SHP77 (cell line): ENCODE measurements at regions not wholly inside any gene's neighbourhood (a gene's known extent, or its start where the extent isn't known, plus 50 kb on each side); places are given as distances from the start of the nearest gene placed in this dataset.
"Not testable (repeated sequence)": the region's sequence is repeated elsewhere in the genome, so short reads cannot be mapped to it uniquely, and the experiment has no call there.

ENCODE experiments used
- DNase-seq, 2 experiments: peaks; one replicate each; lab custom pipeline; 2025; lab: John Stamatoyannopoulos, UW

GRCh38 chr4:129999156-129999555 is 903.2 kb downstream of the C4orf33 start:
- no peak for DNase-seq

GRCh38 chr4:130008461-130008860 is 912.5 kb downstream of the C4orf33 start:
- no peak for DNase-seq

DNA sequence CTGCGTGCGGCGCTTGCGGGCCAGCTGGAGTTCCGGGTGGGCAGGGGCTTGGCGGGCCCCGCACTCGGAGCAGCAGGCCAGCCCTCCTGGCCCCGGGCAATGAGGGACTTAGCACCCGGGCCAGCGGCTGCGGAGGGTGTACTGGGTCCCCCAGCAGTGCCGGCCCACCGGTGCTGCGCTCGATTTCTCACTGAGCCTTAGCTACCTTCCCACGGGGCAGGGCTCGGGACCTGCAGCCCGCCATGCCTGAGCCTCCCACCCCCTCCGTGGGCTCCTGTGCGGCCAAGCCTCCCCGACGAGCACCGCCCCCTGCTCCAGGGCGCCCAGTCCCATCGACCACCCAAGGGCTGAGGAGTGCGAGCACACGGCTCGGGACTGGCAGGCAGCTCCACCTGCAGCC is 916.9 kb downstream of the C4orf33 start:
- not testable (repeated sequence) for DNase-seq

DNA sequence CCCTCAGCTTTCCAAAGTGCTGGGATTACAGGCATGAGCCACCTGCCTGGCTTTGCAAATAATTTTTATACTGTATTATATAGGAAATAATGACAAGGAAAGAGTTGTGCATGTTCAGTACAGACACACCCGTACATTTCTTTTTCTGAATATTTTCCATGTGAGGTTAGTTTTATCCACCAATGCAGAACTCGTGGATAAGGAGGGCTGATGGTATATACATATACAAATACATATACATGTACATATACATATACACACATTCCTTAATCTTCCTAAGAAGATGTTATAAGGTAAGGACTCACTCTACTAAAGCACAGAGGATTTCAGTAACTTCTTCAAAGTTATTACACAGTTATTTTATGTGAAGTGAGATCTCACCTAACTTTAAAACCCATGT is 925.8 kb downstream of the C4orf33 start:
- DNase-seq, result no peak

DNA sequence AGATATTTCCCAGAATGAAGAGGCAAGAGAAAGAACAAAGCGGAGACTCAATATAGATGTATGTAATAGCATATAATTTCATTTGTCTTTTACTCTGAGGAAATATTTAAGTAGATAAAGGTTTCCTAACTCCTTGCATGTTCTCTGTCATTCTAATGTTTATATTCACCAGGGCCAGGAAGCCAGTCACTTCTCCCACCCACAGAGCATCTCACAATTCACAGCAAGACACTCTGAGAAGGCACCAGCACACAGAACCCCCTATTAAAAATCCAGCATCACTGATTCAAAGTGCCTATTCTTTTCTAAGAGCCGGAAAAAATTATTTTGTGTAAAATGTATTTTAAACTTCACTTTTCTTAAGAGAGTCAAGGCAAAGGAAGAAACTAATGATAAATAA is 927.1 kb downstream of the C4orf33 start:
- DNase-seq, result no peak

GRCh38 chr4:130025701-130026100 is 929.7 kb downstream of the C4orf33 start:
- DNase-seq, result no peak

DNA sequence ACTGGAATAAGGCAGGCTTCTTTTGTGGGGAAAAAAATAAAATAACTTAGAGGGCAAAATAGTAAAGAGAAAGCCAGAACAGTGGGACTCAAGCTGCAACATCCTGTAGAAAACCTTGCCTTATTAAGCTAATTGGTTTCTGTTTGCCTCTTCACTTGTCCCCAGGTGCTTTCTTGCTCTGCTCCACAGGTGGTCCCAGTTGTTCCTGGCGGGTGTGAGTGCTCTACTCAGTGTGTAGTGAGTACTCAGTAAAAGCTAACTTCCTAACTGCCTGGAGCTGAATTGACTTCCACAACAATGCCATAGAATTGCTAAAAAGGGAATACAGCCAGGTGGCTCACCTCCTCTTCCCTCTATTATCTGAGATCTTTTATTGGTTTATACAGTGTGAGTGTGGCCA is 930.2 kb downstream of the C4orf33 start:
- no peak for DNase-seq

- no peak for DNase-seq
These were observed 932.0 kb downstream of the C4orf33 start for GRCh38 chr4:130027973-130028372.

DNA sequence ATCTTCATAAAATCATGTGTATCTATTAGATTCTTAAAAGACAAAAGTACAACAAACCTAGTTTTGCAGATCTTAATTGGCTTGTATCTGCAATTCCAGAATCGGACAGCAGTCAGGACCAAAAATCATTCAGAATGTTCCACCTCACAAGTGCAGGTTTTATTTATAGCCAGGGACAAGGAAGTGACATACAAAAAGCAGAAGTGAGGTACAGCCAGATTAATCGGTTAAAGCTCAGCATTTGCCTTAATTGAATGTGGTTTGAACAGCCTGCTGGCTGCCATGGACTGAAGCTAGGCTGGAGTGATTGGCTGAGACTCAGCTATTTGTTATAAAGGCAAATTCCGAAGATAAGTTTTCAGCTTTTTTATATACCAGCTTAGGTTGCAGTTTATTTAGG is 932.6 kb downstream of the C4orf33 start:
- no peak for DNase-seq

GRCh38 chr4:130029442-130029841 is 933.5 kb downstream of the C4orf33 start:
- DNase-seq, result no peak

- no peak for DNase-seq
These were observed 935.9 kb downstream of the C4orf33 start for GRCh38 chr4:130031858-130032257.

DNA sequence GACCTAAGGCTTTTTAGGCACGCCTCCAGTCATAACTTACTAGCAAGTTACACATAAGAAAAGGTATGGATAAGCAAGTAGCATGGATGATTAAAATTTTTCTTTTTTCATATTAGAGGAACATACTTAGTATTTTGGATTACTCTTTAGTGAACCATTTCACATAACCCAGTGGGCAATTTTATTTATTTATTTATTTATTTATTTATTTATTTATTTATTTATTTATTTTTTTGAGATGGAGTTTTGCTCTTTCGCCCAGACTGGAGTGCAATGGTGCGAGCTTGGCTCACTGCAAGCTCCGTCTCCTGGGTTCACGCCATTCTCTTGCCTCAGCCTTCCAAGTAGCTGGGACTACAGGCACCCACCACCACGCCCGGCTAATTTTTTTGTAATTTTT is 937.7 kb downstream of the C4orf33 start:
- DNase-seq, result not testable (repeated sequence)

DNA sequence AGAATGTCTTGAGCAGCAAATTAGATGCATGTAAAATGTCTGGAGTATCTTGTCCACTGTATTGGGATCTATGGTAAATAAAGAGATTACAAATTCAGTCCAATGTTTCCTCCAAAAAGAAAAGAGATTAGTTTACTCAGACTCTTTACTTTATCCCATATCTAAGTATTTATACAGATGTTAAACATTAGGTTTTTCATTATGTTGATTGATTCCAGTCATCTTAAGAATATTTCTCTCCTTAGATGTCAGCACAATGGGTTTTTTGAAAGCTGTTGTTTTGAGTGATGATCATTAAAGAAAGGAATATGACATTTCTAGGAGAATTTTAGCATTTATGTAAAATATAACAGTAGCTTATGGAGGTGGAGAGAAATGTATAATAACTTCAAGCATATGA is 938.9 kb downstream of the C4orf33 start:
- no peak for DNase-seq

GRCh38 chr4:130035391-130035790 is 939.4 kb downstream of the C4orf33 start:
- no peak for DNase-seq

DNA sequence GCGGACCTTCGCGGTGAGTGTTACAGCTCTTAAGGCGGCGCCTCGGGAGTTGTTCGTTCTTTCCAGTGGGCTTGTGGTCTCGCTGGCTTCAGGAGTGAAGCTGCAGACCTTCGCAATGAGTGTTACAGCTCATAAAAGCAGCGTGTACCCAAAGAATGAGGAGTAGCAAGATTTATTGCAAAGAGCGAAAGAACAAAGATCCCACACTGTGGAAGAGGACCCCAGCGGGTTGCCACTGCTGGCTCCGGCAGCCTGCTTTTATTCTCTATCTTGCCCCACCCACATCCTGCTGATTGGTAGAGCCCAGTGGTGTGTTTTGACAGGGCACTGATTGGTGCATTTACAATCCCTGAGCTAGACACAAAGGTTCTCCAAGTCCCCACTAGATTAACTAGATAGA is 941.9 kb downstream of the C4orf33 start:
- DNase-seq, result not testable (repeated sequence)

DNA sequence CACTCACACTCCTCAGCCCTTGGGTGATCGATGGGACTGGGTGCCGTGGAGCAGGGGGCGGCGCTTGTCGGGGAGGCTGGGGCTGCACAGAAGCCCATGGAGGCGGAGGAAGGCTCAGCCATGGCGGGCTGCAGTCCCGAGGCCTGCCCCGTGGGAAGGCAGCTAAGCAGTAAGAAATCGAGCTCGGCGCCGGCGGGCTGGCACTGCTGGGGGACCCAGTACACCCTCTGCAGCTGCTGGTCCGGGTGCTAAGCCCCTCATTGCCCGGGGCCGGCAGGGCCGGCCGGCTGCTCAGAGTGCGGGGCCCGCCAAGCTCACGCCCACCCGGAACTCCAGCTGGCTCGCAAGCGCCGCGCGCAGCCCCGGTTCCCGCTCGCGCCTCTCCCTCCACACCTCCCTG is 942.6 kb downstream of the C4orf33 start:
- not testable (repeated sequence) for DNase-seq

DNA sequence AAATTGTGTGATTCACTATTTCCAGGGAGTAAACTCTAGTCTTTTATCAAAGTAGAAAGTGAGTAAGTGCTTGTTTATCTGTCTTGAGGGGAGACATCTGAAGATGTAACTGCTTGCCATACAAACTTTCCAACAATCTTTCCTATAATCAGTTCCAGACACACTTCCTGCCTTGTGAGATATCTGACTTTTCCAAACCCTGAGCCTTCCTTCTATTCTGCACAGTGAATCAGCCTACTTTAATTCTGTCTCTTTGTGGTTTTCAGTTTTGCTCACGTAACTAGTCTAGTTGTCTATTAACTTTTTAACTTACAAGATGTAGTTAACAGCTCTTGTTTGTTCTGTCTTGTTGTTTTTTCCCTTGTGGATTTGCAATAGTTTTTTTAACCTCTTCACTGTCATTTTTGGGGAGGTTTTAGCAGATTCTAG is 947.8 kb downstream of the C4orf33 start:
- DNase-seq, result no peak

DNA sequence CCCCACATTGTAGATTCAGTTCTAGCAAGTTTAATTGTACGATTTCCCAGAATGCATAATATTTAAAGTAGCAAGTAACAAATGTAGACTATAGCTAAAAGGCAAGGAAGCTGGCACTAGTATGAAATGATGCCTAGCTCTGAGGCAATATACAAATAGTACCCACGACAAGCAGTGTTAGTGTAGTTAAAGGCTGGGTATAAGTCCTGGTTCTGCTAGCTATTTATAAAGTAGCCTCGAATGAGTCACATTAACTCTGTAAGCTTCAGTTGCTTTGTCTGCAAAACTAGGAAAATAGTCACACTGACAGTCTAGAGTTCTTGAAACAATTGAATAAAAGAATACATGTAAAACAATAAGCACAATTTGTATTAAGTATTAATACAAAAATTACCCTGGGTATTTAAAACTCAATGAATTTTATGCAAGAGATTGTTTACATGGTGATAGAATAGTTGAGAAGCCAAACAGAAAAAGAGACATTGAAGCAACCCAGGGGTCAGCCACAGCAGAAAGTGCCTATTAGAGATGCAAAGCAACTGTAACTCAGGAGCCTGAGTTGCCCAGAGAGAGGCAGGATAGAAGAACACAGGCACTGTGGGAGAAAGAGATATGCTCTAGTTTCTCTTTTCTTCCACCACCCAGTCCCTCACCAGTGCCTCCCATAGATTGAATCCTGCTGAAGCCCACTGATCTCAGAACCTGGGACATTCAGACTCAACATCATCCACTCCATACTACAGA is 949.0 kb downstream of the C4orf33 start:
- DNase-seq, result no peak

DNA sequence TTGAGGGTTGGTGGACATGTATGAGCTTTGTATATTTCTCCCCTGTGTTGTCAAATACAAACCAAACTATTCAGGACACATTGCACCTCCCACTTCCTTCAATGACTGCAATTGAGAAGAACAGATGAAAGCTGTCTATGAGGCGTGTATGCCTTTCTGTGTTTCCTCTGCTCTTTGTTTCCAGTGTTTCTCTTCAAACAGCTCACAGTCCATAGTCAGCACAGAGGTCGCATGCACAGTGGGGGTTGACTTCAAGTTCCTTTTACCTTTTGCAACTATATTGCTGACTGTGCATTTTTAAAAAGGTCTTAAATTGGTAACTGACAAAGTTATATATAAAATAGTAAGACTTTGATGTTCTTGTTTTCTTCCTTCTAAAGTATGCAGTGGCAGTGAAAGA is 957.8 kb downstream of the C4orf33 start:
- no peak for DNase-seq

DNA sequence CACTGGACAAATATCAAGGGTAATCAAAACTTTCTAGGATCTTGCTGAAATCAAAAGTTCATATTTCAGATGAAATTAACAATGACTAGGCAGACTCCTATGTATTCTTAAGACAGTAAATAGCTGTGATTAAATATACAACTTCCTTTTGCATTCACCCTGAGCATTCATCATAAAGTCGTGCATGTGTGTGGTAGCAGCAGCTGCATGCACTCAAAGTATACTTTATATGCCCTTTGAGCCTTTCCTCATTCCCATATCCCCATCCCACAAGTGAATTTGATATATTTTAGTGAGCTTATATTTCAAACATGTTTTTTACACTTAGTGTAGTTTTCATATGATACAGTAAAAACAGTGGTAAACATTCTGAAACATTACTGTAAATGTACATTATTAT is 959.0 kb downstream of the C4orf33 start:
- no peak for DNase-seq

DNA sequence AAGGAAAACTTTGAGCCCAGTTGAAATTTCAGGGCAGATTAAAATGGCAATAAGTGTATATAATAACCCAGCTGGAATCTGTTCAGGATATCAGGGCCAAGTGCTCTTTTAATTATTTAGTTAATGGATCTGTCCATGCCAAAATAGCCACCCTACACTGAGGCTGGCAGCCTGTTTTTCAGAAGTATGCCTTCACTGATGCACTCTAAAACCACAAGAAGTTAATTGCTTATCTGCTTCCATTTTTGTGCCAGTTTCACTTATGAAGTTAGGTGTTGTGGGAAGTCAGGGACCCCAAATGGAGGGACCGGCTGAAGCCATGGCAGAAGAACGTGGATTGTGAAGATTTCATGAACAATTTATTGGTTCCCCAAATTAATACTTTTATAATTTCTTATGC is 960.3 kb downstream of the C4orf33 start:
- no peak for DNase-seq

GRCh38 chr4:130064471-130064870 is 968.5 kb downstream of the C4orf33 start:
- no peak for DNase-seq

- no peak for DNase-seq
These were observed 971.5 kb downstream of the C4orf33 start for GRCh38 chr4:130067419-130067818.

DNA sequence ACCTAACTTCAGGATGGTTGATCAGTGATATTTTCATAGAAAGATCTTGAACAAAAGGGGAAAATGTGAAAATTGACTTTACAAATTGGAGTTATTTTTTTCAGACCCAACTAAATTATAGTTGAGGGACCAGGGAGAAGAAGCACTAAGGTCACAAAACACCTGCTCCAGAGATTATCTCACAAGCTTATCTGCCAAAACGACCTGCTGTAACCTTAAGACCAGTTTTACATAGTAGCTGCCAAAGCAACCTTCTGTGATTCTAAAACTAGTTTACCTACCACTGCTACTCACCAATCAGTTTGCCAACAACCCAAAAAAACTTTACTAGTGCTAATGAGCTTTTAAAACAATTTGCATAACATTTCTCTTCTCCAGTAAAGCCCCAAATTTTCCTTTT is 972.1 kb downstream of the C4orf33 start:
- no peak for DNase-seq
